ENCODE measurements at regions not wholly inside any gene's neighbourhood (a gene's known extent, or its start where the extent isn't known, plus 50 kb on each side); places are given as distances from the start of the nearest gene placed in this dataset.
A peak's percentile ranks its signal among the peaks of the same experiment; 100 is the strongest.

- no peaks in the 10 kb centered on the region for H3K9me3 ChIP-seq
These were observed 203.3 kb upstream of the LPP start for GRCh38 chr3:187950671-187951070.

DNA sequence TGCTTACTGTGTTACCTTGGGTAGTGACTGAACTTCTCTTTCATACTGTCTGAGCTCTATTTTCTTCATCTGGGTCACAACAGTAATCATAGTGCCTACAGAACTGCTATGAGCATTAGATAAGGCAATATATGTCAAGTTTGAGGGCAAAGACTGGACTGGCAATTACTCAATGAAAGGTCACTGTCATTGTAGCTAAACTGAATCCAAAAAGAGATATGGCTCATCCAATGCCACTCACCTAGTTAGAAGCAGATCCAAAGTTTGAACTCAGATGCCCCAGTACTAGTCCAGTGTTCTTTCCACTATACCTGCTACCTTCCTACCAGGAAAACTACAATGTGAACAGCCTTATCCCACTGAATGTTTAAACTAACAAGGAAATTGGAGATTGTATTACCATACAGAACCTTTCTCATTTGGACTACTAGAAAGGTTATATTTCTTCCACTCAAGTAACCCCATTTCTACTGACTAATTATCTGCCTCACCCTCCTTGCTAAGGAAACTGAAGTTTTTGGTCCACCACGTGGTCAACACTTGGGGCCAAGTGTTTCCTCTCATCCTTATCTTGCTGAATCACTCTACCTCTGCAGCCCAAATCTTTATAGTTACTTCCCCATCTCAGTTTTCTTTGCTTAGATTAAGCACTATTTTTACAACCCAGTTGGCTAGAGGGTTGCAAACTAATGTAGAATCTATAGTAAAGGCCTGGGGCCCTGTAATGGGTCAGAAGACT lies 202.3 kb upstream of the LPP start:
- WGBS, 2 donors, result 45 to 47% methylated on average over 1 of the region's 1 CpG
- peaks cover 0 to 25% (median 10%) of the 10 kb centered on the region in 4 donors for H3K4me1 ChIP-seq
- TF ChIP-seq CTCF (IDR thresholded peaks at IDR 0.05) (no peak), POLR2A (IDR thresholded peaks at IDR 0.05) (no peak), EP300 (IDR thresholded peaks at IDR 0.05) (no peak)

More at GRCh38 chr3:187950671-187951070, 203.3 kb upstream of the LPP start:
- no peak overlapping the region for H3K27ac ChIP-seq
- WGBS, 2 donors, result 95 to 96% methylated on average over 4 of the region's 4 CpGs
- H3K4me3 ChIP-seq, result no peak overlapping the region
- no peaks in the 10 kb centered on the region for H3K27me3 ChIP-seq
- peaks cover 0 to 17% (median 8%) of the 10 kb centered on the region in 4 donors for H3K4me1 ChIP-seq
- H3K36me3 ChIP-seq, result no peaks in the 10 kb centered on the region
- TF ChIP-seq CTCF (IDR thresholded peaks at IDR 0.05) (no peak), POLR2A (IDR thresholded peaks at IDR 0.05) (no peak), EP300 (IDR thresholded peaks at IDR 0.05) (no peak)
- no peak for DNase-seq (ENCODE audit: low spot score in 2 of 2)

DNA sequence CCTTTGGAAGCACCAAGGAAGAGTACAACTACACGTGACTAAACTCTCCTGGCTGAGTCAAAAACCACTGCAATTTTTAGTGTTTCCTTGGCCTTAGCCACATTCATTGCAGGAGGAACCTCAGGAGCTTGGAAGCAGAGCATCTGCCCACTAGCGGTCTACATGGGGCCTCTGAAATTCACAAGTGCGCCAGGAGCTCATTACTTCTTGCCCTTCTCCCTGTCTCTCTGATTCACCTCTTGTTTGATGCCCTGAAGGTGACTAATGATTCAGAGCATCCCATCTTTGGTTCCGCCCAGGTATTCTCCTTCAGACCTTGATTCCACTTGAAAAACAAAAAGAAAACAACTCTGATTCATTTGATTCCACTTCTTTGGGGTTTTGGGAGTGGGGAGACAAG lies 201.1 kb upstream of the LPP start:
- WGBS, 2 donors, result 90 to 91% methylated on average over 4 of the region's 4 CpGs
- Histone ChIP-seq H3K9me3 (no peaks in the 10 kb centered on the region), H3K4me3 (no peak overlapping the region), H3K36me3 (no peaks in the 10 kb centered on the region), H3K27me3 (no peaks in the 10 kb centered on the region), H3K4me1 (peaks cover 0 to 37% (median 10%) of the 10 kb centered on the region in 4 donors), H3K27ac (no peak overlapping the region)
- no peak for DNase-seq (ENCODE audit: low spot score in 2 of 2)
- no peak for TF ChIP-seq POLR2A (IDR thresholded peaks at IDR 0.05)
- TF ChIP-seq CTCF (IDR thresholded peaks at IDR 0.05), result no peak
- no peak for TF ChIP-seq EP300 (IDR thresholded peaks at IDR 0.05)

More for the DNA sequence above, 202.3 kb upstream of the LPP start:
- Histone ChIP-seq H3K9me3 (no peaks in the 10 kb centered on the region), H3K4me3 (no peak overlapping the region), H3K27me3 (no peaks in the 10 kb centered on the region), H3K36me3 (no peaks in the 10 kb centered on the region), H3K27ac (no peak overlapping the region)
- no peak for DNase-seq (ENCODE audit: low spot score in 2 of 2)

- no peak overlapping the region for H3K4me3 ChIP-seq
- no peak for TF ChIP-seq EP300 (IDR thresholded peaks at IDR 0.05)
- TF ChIP-seq CTCF (IDR thresholded peaks at IDR 0.05), result no peak
- no peak for TF ChIP-seq POLR2A (IDR thresholded peaks at IDR 0.05)
- no peak for DNase-seq (ENCODE audit: low spot score in 2 of 2)
- no peaks in the 10 kb centered on the region for H3K36me3 ChIP-seq
- H3K9me3 ChIP-seq, result no peaks in the 10 kb centered on the region
- 92 to 93% methylated on average over 2 of the region's 2 CpGs for WGBS, 2 donors
- peak overlapping the region in 3 of 4 donors; percentile 45 to 72 (median 58) for H3K27ac ChIP-seq
- H3K4me1 ChIP-seq, result peaks cover 0 to 43% (median 10%) of the 10 kb centered on the region in 4 donors
- H3K27me3 ChIP-seq, result no peaks in the 10 kb centered on the region
These were observed 199.5 kb upstream of the LPP start for GRCh38 chr3:187954516-187954872.

GRCh38 chr3:187954873-187955586 lies 198.9 kb upstream of the LPP start:
- Histone ChIP-seq H3K9me3 (no peaks in the 10 kb centered on the region), H3K4me1 (peaks cover 0 to 43% (median 10%) of the 10 kb centered on the region in 4 donors), H3K4me3 (no peak overlapping the region), H3K36me3 (no peaks in the 10 kb centered on the region), H3K27me3 (no peaks in the 10 kb centered on the region), H3K27ac (peak overlapping the region in 3 of 4 donors; percentile 45 to 72 (median 58))
- 53 to 63% methylated on average over 4 of the region's 4 CpGs for WGBS, 2 donors
- DNase-seq (ENCODE audit: low spot score in 2 of 2), result peak; percentile 22 to 72
- peak; percentile 13 to 92 for TF ChIP-seq EP300 (IDR thresholded peaks at IDR 0.05)
- no peak for TF ChIP-seq POLR2A (IDR thresholded peaks at IDR 0.05)
